Uterus (tissue), 3 donors: ENCODE measurements at regions not wholly inside any gene's neighbourhood (a gene's known extent, or its start where the extent isn't known, plus 50 kb on each side); places are given as distances from the start of the nearest gene placed in this dataset.

Experiments
- DNase-seq, 2 donors: peaks; one replicate each; pipeline ENCODE4 v3.0.0-alpha.2; 2019 to 2020
- H3K27ac ChIP-seq, 2 donors: fragments of 200-600 bp; sonication (generic); 1 replicate in 1 of 2; 2 replicates in 1 of 2; pipeline ENCODE4 v1.5.1; 2016 to 2018
- H3K27me3 ChIP-seq, 2 donors: fragments of 200-600 bp; sonication (generic); one replicate each; pipeline ENCODE4 v1.5.1; 2018 to 2019; ENCODE audit warnings: control low read depth in 1 of 2
- H3K36me3 ChIP-seq, 2 donors: fragments of 200-600 bp; sonication (generic); one replicate each; pipeline ENCODE4 v1.5.1; 2019; ENCODE audit warnings: control low read depth in 1 of 2
- H3K4me1 ChIP-seq, 2 donors: fragments of 200-600 bp; sonication (generic); one replicate each; pipeline ENCODE4 v1.5.1; 2018 to 2019; ENCODE audit warnings: control low read depth in 1 of 2
- H3K4me3 ChIP-seq, 2 donors: fragments of 200-600 bp; sonication (generic); 1 replicate in 1 of 2; 2 replicates in 1 of 2; pipeline ENCODE4 v1.5.1; 2018 to 2019; ENCODE audit warnings: mild to moderate bottlenecking in 1 of 2
- H3K9me3 ChIP-seq, 2 donors: fragments of 200-600 bp; sonication (generic); one replicate each; pipeline ENCODE4 v1.5.1; 2019; ENCODE audit warnings: control low read depth in 1 of 2
- POLR2A ChIP-seq, 2 donors: fragments of 450-650 bp; IDR thresholded peaks; one replicate each; pipeline ENCODE4 v1.6.1; 2016; ENCODE audit warnings: antibody characterized with exemption in 2 of 2, mild to moderate bottlenecking in 1 of 2, moderate library complexity in 1 of 2
- intact Hi-C: fragments of 100-400 bp; cut with DNase I; formaldehyde crosslinking; loops from one replicate; pipeline ENCODE4 v1.15.1; 2023; ENCODE audit warnings: low total_unique reads
- TF ChIP-seq, protein P1 (sequence below), 4 experiments: fragments of 200-600 bp in 2 of 4; fragments of 450-650 bp in 2 of 4; sonication (generic) in 2 of 4; IDR thresholded peaks; one replicate each; pipeline ENCODE4 v1.5.1; 2016 to 2019; ENCODE audit warnings: antibody characterized with exemption in 4 of 4, mild to moderate bottlenecking in 2 of 4, moderate library complexity in 1 of 4
- donor health status: DM: yes; HTN: yes; CAD: no.

DNA sequence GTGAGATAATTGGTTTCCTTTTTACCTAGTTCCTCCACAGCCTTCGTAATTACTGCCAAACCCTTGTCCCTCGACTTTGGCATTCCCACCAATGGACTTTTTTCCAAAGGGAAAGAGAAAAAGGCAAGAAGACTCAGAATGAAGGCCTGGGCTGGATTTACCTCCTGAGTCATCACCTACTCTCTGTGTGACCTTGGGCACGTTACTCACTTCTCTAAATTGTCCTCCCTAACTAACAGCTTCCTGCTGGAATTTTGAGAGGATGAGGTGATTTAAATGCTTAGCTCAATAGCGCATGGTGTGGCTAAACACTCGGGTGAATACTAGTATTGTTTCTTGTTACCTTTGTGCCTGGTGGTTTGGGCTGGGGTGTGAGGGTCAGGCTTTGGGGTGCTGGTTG is 146.6 kb downstream of the DHX35 start:
- no peaks in the 10 kb centered on the region for H3K27me3 ChIP-seq
- H3K27ac ChIP-seq = no peak overlapping the region
- no peak for TF ChIP-seq POLR2A (IDR thresholded peaks at IDR 0.05)
- TF ChIP-seq, protein P1, sequence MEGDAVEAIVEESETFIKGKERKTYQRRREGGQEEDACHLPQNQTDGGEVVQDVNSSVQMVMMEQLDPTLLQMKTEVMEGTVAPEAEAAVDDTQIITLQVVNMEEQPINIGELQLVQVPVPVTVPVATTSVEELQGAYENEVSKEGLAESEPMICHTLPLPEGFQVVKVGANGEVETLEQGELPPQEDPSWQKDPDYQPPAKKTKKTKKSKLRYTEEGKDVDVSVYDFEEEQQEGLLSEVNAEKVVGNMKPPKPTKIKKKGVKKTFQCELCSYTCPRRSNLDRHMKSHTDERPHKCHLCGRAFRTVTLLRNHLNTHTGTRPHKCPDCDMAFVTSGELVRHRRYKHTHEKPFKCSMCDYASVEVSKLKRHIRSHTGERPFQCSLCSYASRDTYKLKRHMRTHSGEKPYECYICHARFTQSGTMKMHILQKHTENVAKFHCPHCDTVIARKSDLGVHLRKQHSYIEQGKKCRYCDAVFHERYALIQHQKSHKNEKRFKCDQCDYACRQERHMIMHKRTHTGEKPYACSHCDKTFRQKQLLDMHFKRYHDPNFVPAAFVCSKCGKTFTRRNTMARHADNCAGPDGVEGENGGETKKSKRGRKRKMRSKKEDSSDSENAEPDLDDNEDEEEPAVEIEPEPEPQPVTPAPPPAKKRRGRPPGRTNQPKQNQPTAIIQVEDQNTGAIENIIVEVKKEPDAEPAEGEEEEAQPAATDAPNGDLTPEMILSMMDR (IDR thresholded peaks at IDR 0.05) = no peak
- H3K9me3 ChIP-seq = no peaks in the 10 kb centered on the region
- no peak for DNase-seq
- H3K36me3 ChIP-seq = no peaks in the 10 kb centered on the region
- no peak overlapping the region for H3K4me3 ChIP-seq
- H3K4me1 ChIP-seq = no peaks in the 10 kb centered on the region
- intact Hi-C loops = no loop called here

DNA sequence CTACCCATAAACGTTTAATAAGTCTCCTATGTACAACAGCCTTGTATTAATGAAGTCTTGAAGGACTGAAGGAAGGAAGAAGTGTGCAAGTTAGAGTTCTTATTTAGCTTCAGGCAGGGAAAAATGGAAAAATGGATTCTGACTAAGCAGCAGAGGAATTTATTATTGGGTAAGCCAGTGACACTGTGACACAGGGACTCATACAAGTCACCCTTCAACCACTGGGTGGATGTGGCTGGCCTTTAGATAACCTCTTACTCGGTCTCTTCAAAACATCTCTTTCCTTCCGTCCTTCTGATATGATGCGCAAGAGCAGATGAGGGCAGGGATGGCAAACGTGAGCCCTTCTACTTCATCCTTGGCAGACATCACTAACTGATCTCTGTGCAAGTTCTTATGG is 145.6 kb downstream of the DHX35 start:
- intact Hi-C loops = no loop called here
- Histone ChIP-seq H3K27me3 (no peaks in the 10 kb centered on the region), H3K9me3 (no peaks in the 10 kb centered on the region), H3K4me3 (no peak overlapping the region), H3K27ac (no peak overlapping the region), H3K4me1 (no peaks in the 10 kb centered on the region), H3K36me3 (no peaks in the 10 kb centered on the region)
- no peak for DNase-seq
- TF ChIP-seq, protein P1 (IDR thresholded peaks at IDR 0.05) = no peak
- no peak for TF ChIP-seq POLR2A (IDR thresholded peaks at IDR 0.05)

DNA sequence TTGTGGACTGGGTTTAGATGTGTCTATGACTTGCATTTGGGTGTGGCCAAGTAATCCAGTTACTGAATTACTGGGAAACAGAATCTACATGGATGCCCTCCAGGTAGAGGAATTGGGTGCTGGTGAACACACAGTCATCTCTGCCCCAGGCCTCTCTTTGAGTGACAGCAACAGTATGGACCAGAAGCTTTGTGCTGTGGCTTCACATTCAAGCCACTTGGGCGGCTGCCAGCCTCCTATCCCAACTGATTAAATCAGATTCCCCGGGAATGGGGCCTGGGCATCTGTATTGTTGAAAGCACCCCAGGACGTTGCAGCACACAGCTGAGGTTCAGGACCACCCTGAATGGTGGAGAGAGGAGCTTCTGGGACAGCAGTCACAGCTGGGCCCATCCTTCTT is 144.6 kb downstream of the DHX35 start:
- intact Hi-C loops = no loop called here
- DNase-seq = no peak
- H3K4me3 ChIP-seq = no peak overlapping the region
- H3K27ac ChIP-seq = no peak overlapping the region
- no peaks in the 10 kb centered on the region for H3K36me3 ChIP-seq
- no peaks in the 10 kb centered on the region for H3K27me3 ChIP-seq
- TF ChIP-seq, protein P1 (IDR thresholded peaks at IDR 0.05) = no peak
- TF ChIP-seq POLR2A (IDR thresholded peaks at IDR 0.05) = no peak
- no peaks in the 10 kb centered on the region for H3K4me1 ChIP-seq
- H3K9me3 ChIP-seq = no peaks in the 10 kb centered on the region

DNA sequence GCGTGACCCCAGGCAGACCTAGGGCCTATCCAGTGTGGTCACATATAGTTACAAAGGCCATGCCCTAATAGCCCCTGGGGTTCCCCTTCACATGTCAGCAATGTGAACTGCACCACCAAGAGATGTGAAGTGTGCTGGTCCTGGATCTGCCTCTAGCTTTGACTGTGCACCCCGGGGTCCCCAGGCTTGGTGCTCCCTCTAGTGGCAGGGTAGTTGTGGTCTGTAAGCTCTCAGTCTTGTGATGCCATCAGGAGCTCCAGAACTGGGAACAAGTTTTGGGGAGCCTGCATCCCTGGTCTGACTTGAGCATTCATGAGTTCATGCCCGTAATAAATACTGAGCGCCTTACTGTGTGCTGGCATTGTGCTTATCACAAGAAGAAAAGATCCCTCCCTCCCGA is 143.4 kb downstream of the DHX35 start:
- H3K4me3 ChIP-seq = no peak overlapping the region
- H3K27ac ChIP-seq = no peak overlapping the region
- no peaks in the 10 kb centered on the region for H3K27me3 ChIP-seq
- intact Hi-C loops = no loop called here
- H3K4me1 ChIP-seq = no peaks in the 10 kb centered on the region
- H3K9me3 ChIP-seq = no peaks in the 10 kb centered on the region
- no peak for DNase-seq
- TF ChIP-seq POLR2A (IDR thresholded peaks at IDR 0.05) = no peak
- TF ChIP-seq, protein P1 (IDR thresholded peaks at IDR 0.05) = no peak
- no peaks in the 10 kb centered on the region for H3K36me3 ChIP-seq

DNA sequence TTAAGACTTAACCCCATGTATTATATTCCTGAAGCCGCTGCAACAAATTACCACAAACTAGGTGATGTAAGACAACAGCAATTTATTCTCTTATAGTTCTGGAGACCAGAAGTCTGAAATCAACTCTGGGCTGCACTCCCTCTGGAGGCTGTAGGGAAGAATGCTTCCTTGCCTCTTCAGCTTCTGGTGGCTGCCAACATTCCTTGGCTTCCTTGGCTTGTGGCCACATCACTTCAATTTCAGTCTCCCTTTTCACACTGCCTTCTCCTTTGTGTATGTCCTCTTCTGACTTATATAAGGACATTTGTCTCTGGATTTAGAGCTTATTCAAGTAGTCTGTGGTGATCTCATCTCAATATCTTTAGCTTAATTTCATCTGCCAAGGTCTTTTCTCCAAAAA is 141.6 kb downstream of the DHX35 start:
- Histone ChIP-seq H3K4me1 (no peaks in the 10 kb centered on the region), H3K36me3 (no peaks in the 10 kb centered on the region), H3K9me3 (no peaks in the 10 kb centered on the region), H3K4me3 (no peak overlapping the region), H3K27ac (no peak overlapping the region), H3K27me3 (no peaks in the 10 kb centered on the region)
- intact Hi-C loops = no loop called here
- DNase-seq = no peak
- no peak for TF ChIP-seq POLR2A (IDR thresholded peaks at IDR 0.05)

DNA sequence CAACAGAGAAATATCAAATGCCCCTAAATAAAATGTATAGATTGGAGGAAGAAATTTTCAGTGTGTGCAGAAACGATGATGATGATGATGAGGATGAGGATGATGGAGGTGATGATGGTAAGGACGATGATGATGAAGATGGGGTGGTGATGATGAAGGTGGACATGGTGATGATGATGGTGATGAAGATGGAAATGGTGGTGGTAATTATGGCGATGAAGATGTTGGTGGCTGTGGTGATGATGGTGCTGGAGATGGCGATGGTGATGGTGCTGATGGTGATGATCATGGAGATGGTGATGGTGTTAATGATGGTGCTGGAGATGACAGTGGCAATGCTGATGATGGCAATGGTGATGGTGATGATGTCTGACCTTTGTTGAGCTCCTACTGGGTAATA is 141.2 kb downstream of the DHX35 start:
- Histone ChIP-seq H3K9me3 (no peaks in the 10 kb centered on the region), H3K27me3 (no peaks in the 10 kb centered on the region), H3K4me3 (no peak overlapping the region), H3K27ac (no peak overlapping the region), H3K4me1 (no peaks in the 10 kb centered on the region), H3K36me3 (no peaks in the 10 kb centered on the region)
- DNase-seq = no peak
- intact Hi-C loops = no loop called here
- TF ChIP-seq, protein P1 (IDR thresholded peaks at IDR 0.05) = no peak
- TF ChIP-seq POLR2A (IDR thresholded peaks at IDR 0.05) = no peak
